ENCODE measurements at regions not wholly inside any gene's neighbourhood (a gene's known extent, or its start where the extent isn't known, plus 50 kb on each side); places are given as distances from the start of the nearest gene placed in this dataset.

GRCh38 chr3:54240-54639 lies 142.3 kb upstream of the CHL1 start:
- Histone ChIP-seq H3K36me3 (replicated peaks; ENCODE audit: low read depth, low read length) (no peaks in the 10 kb centered on the region), H3K79me2 (ENCODE audit: low read length) (no peaks in the 10 kb centered on the region), H3K27me3 (ENCODE audit: low read depth, low read length) (no peaks in the 10 kb centered on the region), H3K27ac (ENCODE audit: low read length) (no peak overlapping the region), H3K9ac (ENCODE audit: low read length) (no peak overlapping the region), H4K20me1 (ENCODE audit: insufficient read depth, low read length) (no peaks in the 10 kb centered on the region), H3K4me2 (ENCODE audit: low read length) (no peak overlapping the region), H2AFZ (ENCODE audit: low read depth, low read length) (no peak overlapping the region), H3K9me3 (ENCODE audit: insufficient read depth, low read length) (no peaks in the 10 kb centered on the region), H3K4me1 (ENCODE audit: low read length) (peaks cover under 1% of the 10 kb centered on the region; the same call in 1 of the 2 replicates), H3K4me3 (ENCODE audit: low read length) (no peak overlapping the region)
- no peak for TF ChIP-seq CTCF (IDR thresholded peaks at IDR 0.05; ENCODE audit: low read depth, low read length)
- no peak for TF ChIP-seq EZH2phosphoT487 (IDR thresholded peaks at IDR 0.05; ENCODE audit: low read depth)

GRCh38 chr3:56672-57071 lies 139.9 kb upstream of the CHL1 start:
- Histone ChIP-seq H3K27me3 (ENCODE audit: low read depth, low read length) (no peaks in the 10 kb centered on the region), H3K4me2 (ENCODE audit: low read length) (no peak overlapping the region), H2AFZ (ENCODE audit: low read depth, low read length) (no peak overlapping the region), H3K9ac (ENCODE audit: low read length) (no peak overlapping the region), H3K36me3 (replicated peaks; ENCODE audit: low read depth, low read length) (no peaks in the 10 kb centered on the region), H3K79me2 (ENCODE audit: low read length) (no peaks in the 10 kb centered on the region), H3K4me1 (ENCODE audit: low read length) (peaks cover 9% of the 10 kb centered on the region), H3K9me3 (ENCODE audit: insufficient read depth, low read length) (no peaks in the 10 kb centered on the region), H3K4me3 (ENCODE audit: low read length) (no peak overlapping the region), H4K20me1 (ENCODE audit: insufficient read depth, low read length) (no peaks in the 10 kb centered on the region), H3K27ac (ENCODE audit: low read length) (no peak overlapping the region)
- TF ChIP-seq CTCF (IDR thresholded peaks at IDR 0.05; ENCODE audit: low read depth, low read length) (no peak), EZH2phosphoT487 (IDR thresholded peaks at IDR 0.05; ENCODE audit: low read depth) (no peak)

GRCh38 chr3:59854-60253 lies 136.7 kb upstream of the CHL1 start:
- H3K27ac ChIP-seq (ENCODE audit: low read length): no peak overlapping the region
- H3K4me3 ChIP-seq (ENCODE audit: low read length): 0 out of 2 replicates have a peak overlapping the region, but pooled peaks have one; percentile 20
- no peaks in the 10 kb centered on the region for H4K20me1 ChIP-seq (ENCODE audit: insufficient read depth, low read length)
- no peak overlapping the region for H3K9ac ChIP-seq (ENCODE audit: low read length)
- no peaks in the 10 kb centered on the region for H3K36me3 ChIP-seq (replicated peaks; ENCODE audit: low read depth, low read length)
- no peak for TF ChIP-seq EZH2phosphoT487 (IDR thresholded peaks at IDR 0.05; ENCODE audit: low read depth)
- no peak for TF ChIP-seq CTCF (IDR thresholded peaks at IDR 0.05; ENCODE audit: low read depth, low read length)
- peaks cover 9% of the 10 kb centered on the region for H3K4me1 ChIP-seq (ENCODE audit: low read length)
- H3K9me3 ChIP-seq (ENCODE audit: insufficient read depth, low read length): no peaks in the 10 kb centered on the region
- H3K27me3 ChIP-seq (ENCODE audit: low read depth, low read length): no peaks in the 10 kb centered on the region
- peak overlapping the region; percentile 1; the same call in 1 of the 2 replicates for H2AFZ ChIP-seq (ENCODE audit: low read depth, low read length)
- no peaks in the 10 kb centered on the region for H3K79me2 ChIP-seq (ENCODE audit: low read length)
- H3K4me2 ChIP-seq (ENCODE audit: low read length): peak overlapping the region; percentile 40

- Histone ChIP-seq H4K20me1 (ENCODE audit: insufficient read depth, low read length) (no peaks in the 10 kb centered on the region), H3K4me2 (ENCODE audit: low read length) (no peak overlapping the region), H2AFZ (ENCODE audit: low read depth, low read length) (no peak overlapping the region), H3K9me3 (ENCODE audit: insufficient read depth, low read length) (no peaks in the 10 kb centered on the region), H3K27ac (ENCODE audit: low read length) (no peak overlapping the region), H3K79me2 (ENCODE audit: low read length) (no peaks in the 10 kb centered on the region), H3K36me3 (replicated peaks; ENCODE audit: low read depth, low read length) (no peaks in the 10 kb centered on the region), H3K4me3 (ENCODE audit: low read length) (no peak overlapping the region), H3K4me1 (ENCODE audit: low read length) (peaks cover 9% of the 10 kb centered on the region), H3K9ac (ENCODE audit: low read length) (no peak overlapping the region), H3K27me3 (ENCODE audit: low read depth, low read length) (no peaks in the 10 kb centered on the region)
- no peak for TF ChIP-seq EZH2phosphoT487 (IDR thresholded peaks at IDR 0.05; ENCODE audit: low read depth)
- TF ChIP-seq CTCF (IDR thresholded peaks at IDR 0.05; ENCODE audit: low read depth, low read length): no peak
These were observed 133.3 kb upstream of the CHL1 start for GRCh38 chr3:63095-63765.

All from OCI-LY3 (cell line).